DMS53 treated with DMSO at 0.1 percent for 48 hours (cell line): ENCODE measurements at regions not wholly inside any gene's neighbourhood (a gene's known extent, or its start where the extent isn't known, plus 50 kb on each side); places are given as distances from the start of the nearest gene placed in this dataset.
"Not testable (repeated sequence)": the region's sequence is repeated elsewhere in the genome, so short reads cannot be mapped to it uniquely, and the experiment has no call there.

ENCODE experiments used
- DNase-seq: peaks from one replicate; lab custom pipeline; 2025; ENCODE audit not compliant: unreplicated experiment; lab: John Stamatoyannopoulos, UW

GRCh38 chr9:99670886-99671285 lies 150.8 kb upstream of the NR4A3 start:
- not testable (repeated sequence) for DNase-seq

DNA sequence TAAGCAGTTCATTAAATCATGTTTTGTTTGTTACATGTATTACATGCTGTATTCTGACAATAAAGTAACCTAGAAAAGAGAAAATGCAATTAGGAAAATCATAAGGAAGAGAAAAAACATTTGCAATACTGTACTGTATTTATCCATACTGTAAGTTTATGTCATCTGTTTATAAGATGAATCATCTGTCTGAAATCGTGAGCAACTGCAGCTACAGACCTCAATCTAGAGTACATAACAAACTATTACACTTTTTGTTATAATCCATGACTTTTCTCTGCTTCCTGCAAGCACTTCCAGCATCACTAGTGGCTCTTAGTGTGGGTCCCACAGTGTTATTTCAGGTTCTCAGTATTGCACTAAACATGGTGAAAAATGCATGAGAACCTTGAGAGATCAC lies 144.4 kb upstream of the NR4A3 start:
- DNase-seq: no peak

DNA sequence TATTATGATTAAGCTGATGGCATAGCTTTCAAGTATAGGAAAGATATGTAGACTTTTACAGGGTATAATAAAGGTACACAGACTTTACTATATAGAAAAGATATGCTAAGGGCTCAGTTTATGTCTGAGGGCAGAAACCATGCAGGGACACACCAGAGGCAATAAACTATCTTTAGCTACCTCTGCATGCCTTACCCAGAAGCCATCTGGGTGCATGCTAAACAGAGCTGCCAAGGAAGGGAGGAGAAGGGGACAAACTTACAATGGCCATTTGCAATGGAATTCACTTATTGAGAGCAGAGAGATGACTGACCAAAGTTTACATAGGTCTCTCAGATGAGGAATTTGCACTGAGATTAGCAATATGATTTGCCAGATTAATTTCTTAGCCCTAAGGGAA lies 143.1 kb upstream of the NR4A3 start:
- DNase-seq: no peak

- no peak for DNase-seq
These were observed 141.5 kb upstream of the NR4A3 start for GRCh38 chr9:99680191-99680590.

DNA sequence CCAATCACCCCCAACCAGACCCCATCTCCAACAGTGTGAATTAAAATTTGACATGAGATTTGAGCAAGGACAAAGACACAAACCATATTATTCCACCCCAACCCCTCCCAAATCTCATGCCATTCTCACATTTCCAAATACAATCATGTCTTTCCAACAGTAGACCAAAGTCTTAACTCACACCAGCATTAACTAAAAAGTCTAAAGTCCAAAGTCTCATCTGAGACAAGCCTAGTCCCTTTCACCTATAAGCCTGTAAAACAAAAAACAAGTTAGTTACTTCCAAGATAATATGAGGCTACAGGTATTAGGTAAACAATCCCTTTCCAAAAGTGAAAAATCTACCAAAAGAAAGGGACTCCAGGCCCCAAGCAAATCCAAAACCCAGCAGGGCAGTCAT lies 140.6 kb upstream of the NR4A3 start:
- no peak for DNase-seq

DNA sequence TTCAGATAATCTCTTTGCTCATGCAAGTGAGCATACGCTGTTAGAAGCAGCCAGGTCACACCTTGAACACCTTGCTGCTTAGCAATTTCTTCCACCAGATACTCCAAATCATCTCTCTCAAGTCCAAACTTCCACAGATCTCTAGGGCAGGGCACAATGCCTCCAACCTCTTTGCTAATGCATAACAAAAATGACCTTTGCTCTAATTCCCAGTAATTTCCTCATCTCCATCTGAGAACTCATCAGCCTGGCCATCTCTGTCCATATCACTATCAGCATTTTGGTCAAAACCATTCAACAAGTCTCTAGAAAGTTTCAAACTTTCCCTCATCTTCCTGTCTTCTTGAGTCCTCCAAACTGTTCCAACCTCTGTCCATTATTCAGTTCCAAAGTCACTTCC lies 139.3 kb upstream of the NR4A3 start:
- no peak for DNase-seq

DNA sequence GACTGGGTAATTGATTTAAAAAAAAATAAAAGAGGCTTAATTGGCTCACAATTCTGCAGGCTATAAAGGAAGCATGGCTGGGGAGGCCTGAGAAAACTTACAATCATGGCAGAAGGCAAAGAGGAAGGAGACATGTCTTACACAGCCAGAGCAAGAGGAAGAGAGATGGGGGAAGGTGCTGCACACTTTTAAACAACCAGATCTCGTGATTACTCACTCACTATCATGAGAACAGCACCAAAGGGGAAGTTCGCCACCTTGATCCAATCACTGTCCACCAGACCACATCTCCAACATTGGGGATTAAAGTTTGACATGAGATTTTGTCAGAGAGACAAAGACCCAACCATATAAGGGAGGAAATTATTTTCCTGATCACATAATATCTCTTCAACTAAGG lies 138.8 kb upstream of the NR4A3 start:
- DNase-seq: no peak

- DNase-seq: no peak
These were observed 131.1 kb upstream of the NR4A3 start for GRCh38 chr9:99690573-99690972.

DNA sequence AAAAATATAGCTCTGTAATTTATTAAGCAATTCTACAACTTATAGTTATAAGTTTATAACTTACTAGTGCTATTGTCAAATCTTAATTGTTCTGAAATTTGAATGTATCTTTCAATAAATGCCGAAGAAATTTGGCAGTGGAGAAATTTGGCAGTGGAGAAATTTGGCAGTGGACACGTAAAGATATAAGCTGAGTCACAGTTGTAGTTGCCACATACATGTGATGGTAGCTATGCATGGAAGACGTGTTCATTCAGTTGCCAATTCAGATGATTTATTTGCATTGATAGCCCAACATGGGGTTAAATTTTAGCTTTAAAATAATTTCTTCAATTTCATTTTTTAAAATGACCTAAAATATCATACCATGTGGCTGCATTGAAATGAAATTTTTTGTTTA lies 127.8 kb upstream of the NR4A3 start:
- no peak for DNase-seq

DNA sequence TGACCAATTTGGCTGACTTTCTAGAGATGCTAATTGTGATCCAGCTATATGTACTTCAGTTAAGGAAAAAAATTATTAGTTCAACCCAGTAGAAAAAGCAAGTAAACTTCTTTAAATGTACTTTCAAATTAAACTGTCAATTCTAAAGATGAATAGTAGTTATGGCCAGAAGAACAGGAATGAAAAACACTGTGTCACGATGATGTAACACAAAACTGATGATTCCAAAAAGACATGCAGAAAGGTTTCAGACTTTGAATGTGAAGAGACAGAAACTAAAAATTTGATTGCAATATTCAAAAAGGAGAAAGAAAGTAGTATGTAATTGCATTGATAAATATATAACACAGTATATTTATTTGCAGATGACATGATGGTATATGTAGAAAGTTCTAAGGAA lies 127.3 kb upstream of the NR4A3 start:
- no peak for DNase-seq

GRCh38 chr9:99699396-99699795 lies 122.3 kb upstream of the NR4A3 start:
- no peak for DNase-seq

DNA sequence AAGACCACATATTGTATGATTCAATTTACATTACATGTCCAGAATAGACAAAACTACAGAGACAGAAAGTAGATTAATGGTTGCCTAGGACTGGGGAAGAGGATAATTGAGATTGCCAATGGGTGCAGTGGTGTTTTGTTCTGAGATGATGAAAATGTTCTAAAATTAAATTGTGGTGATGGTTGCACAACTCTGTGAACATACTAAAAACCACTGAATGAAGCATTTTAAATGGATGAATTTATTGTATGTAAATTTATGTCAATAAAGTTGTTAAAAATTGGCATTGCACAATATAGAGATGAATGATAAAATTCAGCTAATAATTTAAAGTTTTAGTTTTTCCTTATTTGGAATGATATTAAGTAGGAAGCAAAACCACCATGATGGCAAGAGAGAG lies 109.5 kb upstream of the NR4A3 start:
- DNase-seq: no peak

GRCh38 chr9:99713838-99714306 lies 107.8 kb upstream of the NR4A3 start:
- DNase-seq: no peak

DNA sequence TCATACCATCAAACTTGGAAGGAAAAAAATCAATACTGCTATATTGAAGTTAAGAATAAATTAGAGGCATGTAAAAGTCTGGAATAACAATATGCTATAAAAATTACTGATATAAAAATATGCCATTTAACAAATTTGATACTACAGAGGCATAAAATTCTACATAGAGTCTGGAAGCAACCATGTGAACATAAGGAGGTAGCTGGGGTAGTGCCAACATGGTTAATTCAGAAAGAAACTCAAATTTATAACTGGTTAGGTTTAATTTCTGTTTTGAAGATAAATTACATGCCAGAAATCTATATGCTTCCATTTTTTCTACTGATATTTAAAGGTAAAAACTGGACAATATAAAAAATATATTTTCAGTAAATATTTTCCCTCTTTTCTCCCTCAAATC lies 103.1 kb upstream of the NR4A3 start:
- DNase-seq: no peak

- DNase-seq: no peak
These were observed 101.1 kb upstream of the NR4A3 start for GRCh38 chr9:99720455-99721050.

- no peak for DNase-seq
These were observed 99.8 kb upstream of the NR4A3 start for GRCh38 chr9:99721898-99722297.

- no peak for DNase-seq
These were observed 98.8 kb upstream of the NR4A3 start for GRCh38 chr9:99722877-99723276.

- no peak for DNase-seq
These were observed 97.0 kb upstream of the NR4A3 start for GRCh38 chr9:99724640-99725039.

DNA sequence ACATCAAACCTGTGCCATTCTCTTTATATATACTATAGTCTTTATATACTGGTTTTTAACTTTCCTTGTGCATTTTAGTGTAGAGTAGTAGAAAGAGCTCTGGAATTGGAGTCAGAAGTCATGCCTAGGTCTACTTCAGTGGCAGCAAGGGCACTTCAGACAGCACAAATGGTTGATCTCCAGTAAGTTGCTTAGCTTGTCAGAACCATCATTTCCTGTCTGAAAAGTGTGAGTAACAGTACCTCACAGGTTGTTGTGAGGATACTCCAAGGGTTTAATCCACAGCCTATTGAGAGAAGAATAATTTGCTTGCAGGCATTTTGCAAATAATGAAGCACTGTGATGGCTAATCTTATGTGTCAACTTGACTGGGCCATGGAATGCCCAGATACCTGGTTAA lies 95.8 kb upstream of the NR4A3 start:
- no peak for DNase-seq

- DNase-seq: peak; percentile 60
These were observed 94.9 kb upstream of the NR4A3 start for GRCh38 chr9:99726758-99727157.

GRCh38 chr9:99730062-99730461 lies 91.6 kb upstream of the NR4A3 start:
- no peak for DNase-seq

DNA sequence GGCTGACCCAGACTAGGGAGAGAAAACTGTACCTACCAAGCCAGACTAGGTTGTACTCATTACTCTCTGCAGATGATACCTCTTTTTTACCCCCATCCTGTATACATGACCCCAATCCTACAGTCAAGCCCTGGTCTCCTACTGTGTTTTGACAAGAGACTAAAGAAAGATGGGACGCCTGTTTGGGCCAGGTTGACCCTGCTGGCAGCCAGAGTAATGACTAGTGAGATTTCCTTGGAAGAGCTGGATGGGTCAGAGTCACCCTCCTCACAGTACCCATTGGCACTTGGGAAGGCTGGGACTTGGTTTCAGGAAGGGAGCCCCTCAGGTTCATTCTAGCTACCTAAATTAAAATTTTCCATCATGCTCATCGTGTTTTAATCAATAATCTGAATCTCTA lies 89.7 kb upstream of the NR4A3 start:
- no peak for DNase-seq

DNA sequence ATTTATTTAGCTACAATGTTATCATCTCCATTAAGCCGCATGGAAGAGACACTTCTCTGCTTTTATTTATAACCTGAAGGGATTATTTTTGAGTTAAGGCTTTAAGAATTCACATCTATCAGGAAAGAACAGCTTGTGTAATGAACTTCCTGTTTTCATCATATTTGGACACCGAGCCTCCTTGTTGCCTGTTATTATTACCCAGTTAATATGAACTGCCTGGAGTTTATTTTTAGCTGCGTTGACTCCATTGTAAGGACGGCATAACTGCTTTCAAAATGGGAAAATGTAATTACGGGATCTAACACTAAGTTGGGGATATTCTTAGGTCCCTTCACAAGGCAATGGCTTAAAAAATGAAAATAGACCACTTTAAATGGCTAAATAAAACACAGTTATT lies 89.0 kb upstream of the NR4A3 start:
- DNase-seq: no peak

DNA sequence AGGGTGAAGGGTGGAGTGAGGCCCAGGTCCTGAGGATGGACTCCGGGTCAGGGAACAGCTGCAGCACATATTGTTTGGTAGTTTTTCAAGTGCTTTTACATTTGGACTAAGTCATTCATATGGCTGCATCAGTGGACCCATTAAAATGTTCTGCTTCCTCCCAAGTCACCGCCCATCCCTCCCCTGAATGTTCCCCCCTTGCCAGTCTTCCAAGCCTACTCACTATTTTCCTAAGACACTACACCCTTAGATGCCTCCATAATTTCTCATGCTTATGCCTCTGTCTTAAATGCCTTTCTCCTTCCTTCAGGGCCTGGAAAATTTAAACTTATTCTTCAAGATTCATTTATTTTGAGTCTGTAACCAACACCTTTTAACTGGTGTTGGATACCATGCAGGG lies 86.6 kb upstream of the NR4A3 start:
- DNase-seq: no peak
